ENCODE measurements at regions not wholly inside any gene's neighbourhood (a gene's known extent, or its start where the extent isn't known, plus 50 kb on each side); places are given as distances from the start of the nearest gene placed in this dataset.

DNA sequence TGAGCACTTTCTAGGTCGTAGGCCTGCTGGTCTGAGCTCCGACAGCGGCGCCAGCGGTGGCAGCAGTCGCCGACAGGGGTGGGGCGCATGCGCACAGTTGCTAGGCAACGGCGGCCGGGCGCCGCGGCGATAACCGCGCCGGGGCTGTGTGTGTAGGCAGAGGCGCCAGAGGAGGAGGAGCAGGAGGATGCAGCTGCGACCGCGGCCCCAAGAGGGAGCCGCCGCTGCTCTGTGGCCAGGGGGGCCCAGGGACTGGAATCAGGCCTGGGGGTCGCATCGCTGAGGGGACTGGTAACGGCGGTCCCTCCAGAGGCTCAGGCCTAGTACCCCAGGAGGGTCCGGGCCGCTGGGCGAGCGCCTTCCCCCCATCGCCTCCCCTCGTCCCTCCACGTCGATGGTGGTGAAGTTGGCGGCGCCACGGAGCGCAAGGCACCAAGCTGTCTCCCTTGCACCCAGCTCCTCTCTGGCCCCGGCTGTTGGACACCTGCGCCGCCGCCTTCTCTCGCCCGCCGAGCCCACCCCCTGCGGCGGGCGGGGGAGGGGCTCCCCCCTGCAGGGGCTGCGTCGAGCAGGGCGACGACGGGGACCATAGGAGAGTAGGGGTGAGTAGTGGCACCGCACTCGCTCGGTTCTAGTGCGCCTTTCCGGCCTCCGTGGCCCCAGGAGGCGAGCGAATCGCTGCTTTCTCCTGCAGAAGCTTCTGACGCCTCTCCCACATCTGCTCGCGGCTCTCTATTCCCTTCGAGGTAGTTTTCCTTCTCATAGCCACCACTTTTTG lies 58.6 kb upstream of the ZC4H2 start, which contains the start of gene ZC3H12B:
- TF ChIP-seq, protein P1, sequence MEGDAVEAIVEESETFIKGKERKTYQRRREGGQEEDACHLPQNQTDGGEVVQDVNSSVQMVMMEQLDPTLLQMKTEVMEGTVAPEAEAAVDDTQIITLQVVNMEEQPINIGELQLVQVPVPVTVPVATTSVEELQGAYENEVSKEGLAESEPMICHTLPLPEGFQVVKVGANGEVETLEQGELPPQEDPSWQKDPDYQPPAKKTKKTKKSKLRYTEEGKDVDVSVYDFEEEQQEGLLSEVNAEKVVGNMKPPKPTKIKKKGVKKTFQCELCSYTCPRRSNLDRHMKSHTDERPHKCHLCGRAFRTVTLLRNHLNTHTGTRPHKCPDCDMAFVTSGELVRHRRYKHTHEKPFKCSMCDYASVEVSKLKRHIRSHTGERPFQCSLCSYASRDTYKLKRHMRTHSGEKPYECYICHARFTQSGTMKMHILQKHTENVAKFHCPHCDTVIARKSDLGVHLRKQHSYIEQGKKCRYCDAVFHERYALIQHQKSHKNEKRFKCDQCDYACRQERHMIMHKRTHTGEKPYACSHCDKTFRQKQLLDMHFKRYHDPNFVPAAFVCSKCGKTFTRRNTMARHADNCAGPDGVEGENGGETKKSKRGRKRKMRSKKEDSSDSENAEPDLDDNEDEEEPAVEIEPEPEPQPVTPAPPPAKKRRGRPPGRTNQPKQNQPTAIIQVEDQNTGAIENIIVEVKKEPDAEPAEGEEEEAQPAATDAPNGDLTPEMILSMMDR (IDR thresholded peaks at IDR 0.05): peak; percentile 33 to 64 (median 41)
- no peak for TF ChIP-seq POLR2A (IDR thresholded peaks at IDR 0.05)
